Activated T-cell treated with anti-CD3 and anti-CD28 coated beads for 24 hours (primary cell): ENCODE measurements at regions not wholly inside any gene's neighbourhood (a gene's known extent, or its start where the extent isn't known, plus 50 kb on each side); places are given as distances from the start of the nearest gene placed in this dataset.

Source experiments
- DNase-seq: peaks from one replicate; pipeline ENCODE4 v3.0.0-alpha.2; 2020; ENCODE audit warnings: low read depth

GRCh38 chr13:76516013-76516412, 370.2 kb downstream of the KCTD12 start:
- DNase-seq, result no peak

GRCh38 chr13:76512721-76513145, 373.5 kb downstream of the KCTD12 start:
- DNase-seq, result no peak

- no peak for DNase-seq
Measured at GRCh38 chr13:76505437-76505836, 380.8 kb downstream of the KCTD12 start.

GRCh38 chr13:76503766-76504165, 382.4 kb downstream of the KCTD12 start:
- DNase-seq, result no peak

GRCh38 chr13:76503291-76503690, 382.9 kb downstream of the KCTD12 start:
- no peak for DNase-seq

- DNase-seq, result no peak
Measured at GRCh38 chr13:76500894-76501293, 385.3 kb downstream of the KCTD12 start.

- DNase-seq, result no peak
Measured at GRCh38 chr13:76499891-76500290, 386.3 kb downstream of the KCTD12 start.

- no peak for DNase-seq
Measured at GRCh38 chr13:76489274-76489673, 396.9 kb downstream of the KCTD12 start.

GRCh38 chr13:76481738-76482137, 404.5 kb downstream of the KCTD12 start:
- no peak for DNase-seq

GRCh38 chr13:76474966-76475365, 411.2 kb downstream of the KCTD12 start:
- no peak for DNase-seq

- no peak for DNase-seq
Measured at GRCh38 chr13:76474356-76474755, 411.8 kb downstream of the KCTD12 start.

- peak; percentile 59 for DNase-seq
Measured at GRCh38 chr13:76473552-76474134, 412.6 kb downstream of the KCTD12 start.

- no peak for DNase-seq
Measured at GRCh38 chr13:76472916-76473315, 413.3 kb downstream of the KCTD12 start.

- DNase-seq, result no peak
Measured at GRCh38 chr13:76471486-76471885, 414.7 kb downstream of the KCTD12 start.

- DNase-seq, result no peak
Measured at GRCh38 chr13:76470991-76471390, 415.2 kb downstream of the KCTD12 start.

- no peak for DNase-seq
Measured at GRCh38 chr13:76466043-76466442, 420.2 kb downstream of the KCTD12 start.

GRCh38 chr13:76463314-76463713, 422.9 kb downstream of the KCTD12 start:
- no peak for DNase-seq

GRCh38 chr13:76461999-76462398, 424.2 kb downstream of the KCTD12 start:
- DNase-seq, result no peak

- no peak for DNase-seq
Measured at GRCh38 chr13:76461484-76461883, 424.7 kb downstream of the KCTD12 start.

- DNase-seq, result no peak
Measured at GRCh38 chr13:76459863-76460262, 426.3 kb downstream of the KCTD12 start.

- DNase-seq, result no peak
Measured at GRCh38 chr13:76455960-76456359, 430.2 kb downstream of the KCTD12 start.

- no peak for DNase-seq
Measured at GRCh38 chr13:76454991-76455390, 431.2 kb downstream of the KCTD12 start.

GRCh38 chr13:76449716-76450115, 436.5 kb downstream of the KCTD12 start:
- DNase-seq, result no peak

- DNase-seq, result no peak
Measured at GRCh38 chr13:76446191-76446590, 440.0 kb downstream of the KCTD12 start.

- no peak for DNase-seq
Measured at GRCh38 chr13:76440568-76440967, 445.6 kb downstream of the KCTD12 start.
